IMR-90 (cell line): ENCODE measurements at regions not wholly inside any gene's neighbourhood (a gene's known extent, or its start where the extent isn't known, plus 50 kb on each side); places are given as distances from the start of the nearest gene placed in this dataset.

ENCODE experiments used
- ATAC-seq: fragments of 200-7000 bp; cut with Tn5 transposase; 2 replicates; pipeline ENCODE4 v1.9.1; 2020; ENCODE audit warnings: low read depth, mild to moderate bottlenecking, moderate library complexity
- BruUV-seq: library from RNA; stranded (reverse); fragments of 400-500 nt; replicated peaks from 2 replicates; lab custom pipeline; 2021; lab: Mats Ljungman, UMichigan
- CTCF ChIA-PET: fragments of 300-600 bp; formaldehyde crosslinking; extraction: SDS; loops from one replicate; lab custom pipeline; 2021; ENCODE audit warnings: antibody characterized with exemption; lab: Yijun Ruan, JAX
- POLR2A ChIA-PET: fragments of 300-600 bp; sonication (Branson Sonifier 250); formaldehyde crosslinking; loops from one replicate; lab custom pipeline; 2022; ENCODE audit warnings: antibody characterized with exemption; ENCODE audit not compliant: unreplicated experiment; lab: Charles Lee
- DNase-seq: peaks from one replicate; pipeline ENCODE4 v3.0.0; 2013
- H2AFZ ChIP-seq: replicated peaks from 2 replicates; pipeline ENCODE3; 2013; ENCODE audit warnings: low read length, mild to moderate bottlenecking; ENCODE audit not compliant: poor library complexity
- H2AK5ac ChIP-seq: 2 replicates; pipeline ENCODE4 v1.6.1; 2013; ENCODE audit warnings: low read depth, low read length, inconsistent platforms
- H2AK9ac ChIP-seq: replicated peaks from 2 replicates; pipeline ENCODE3; 2013; ENCODE audit warnings: mild to moderate bottlenecking, low read depth, low read length, moderate library complexity; ENCODE audit not compliant: poor library complexity
- H2BK120ac ChIP-seq: 2 replicates; pipeline ENCODE4 v1.6.1; 2013; ENCODE audit warnings: low read depth, low read length, inconsistent platforms
- H2BK15ac ChIP-seq: 3 replicates; pipeline ENCODE4 v1.6.1; 2013; ENCODE audit warnings: low read depth, low read length, inconsistent platforms
- H2BK20ac ChIP-seq: 2 replicates; pipeline ENCODE4 v1.6.1; 2013; ENCODE audit warnings: low read depth, mild to moderate bottlenecking, inconsistent platforms, low read length, moderate library complexity
- H2BK5ac ChIP-seq: 2 replicates; pipeline ENCODE4 v1.6.1; 2013; ENCODE audit warnings: mild to moderate bottlenecking, low read depth, low read length, inconsistent platforms; ENCODE audit not compliant: poor library complexity, severe bottlenecking
- H3K14ac ChIP-seq: replicated peaks from 2 replicates; pipeline ENCODE4 v1.6.1; 2013; ENCODE audit warnings: low read depth, low read length, inconsistent platforms
- H3K18ac ChIP-seq: 2 replicates; pipeline ENCODE4 v1.6.1; 2013; ENCODE audit warnings: low read depth, low read length, control low read depth
- H3K23ac ChIP-seq: 2 replicates; pipeline ENCODE4 v1.6.1; 2013; ENCODE audit warnings: low read depth, low read length, inconsistent platforms
- H3K27ac ChIP-seq: 2 replicates; pipeline ENCODE4 v1.5.1; 2013; ENCODE audit warnings: mild to moderate bottlenecking, control low read depth, low read length; ENCODE audit not compliant: insufficient read depth
- H3K27me3 ChIP-seq: 2 replicates; pipeline ENCODE4 v1.6.1; 2013; ENCODE audit warnings: low read length; ENCODE audit not compliant: control insufficient read depth, insufficient read depth
- H3K36me3 ChIP-seq: 2 replicates; pipeline ENCODE4 v1.6.1; 2013; ENCODE audit warnings: low read length, mixed read lengths; ENCODE audit not compliant: control insufficient read depth, insufficient read depth
- H3K4ac ChIP-seq: 2 replicates; pipeline ENCODE4 v1.6.1; 2013; ENCODE audit warnings: low read depth, low read length, inconsistent platforms
- H3K4me1 ChIP-seq: 2 replicates; pipeline ENCODE4 v1.6.1; 2013; ENCODE audit warnings: low read length, mixed read lengths; ENCODE audit not compliant: control insufficient read depth, insufficient read depth
- H3K4me2 ChIP-seq: 2 replicates; pipeline ENCODE4 v1.6.1; 2013; ENCODE audit warnings: low read depth, mild to moderate bottlenecking, control low read depth, low read length, moderate library complexity
- H3K4me3 ChIP-seq: 2 replicates; pipeline ENCODE4 v1.5.1; 2013; ENCODE audit warnings: low read depth, mild to moderate bottlenecking, control low read depth, low read length, moderate library complexity; ENCODE audit not compliant: insufficient read depth
- H3K56ac ChIP-seq: 2 replicates; pipeline ENCODE4 v1.6.1; 2013; ENCODE audit warnings: low read length, inconsistent platforms; ENCODE audit not compliant: insufficient read depth; ENCODE audit errors: extremely low read depth
- H3K79me1 ChIP-seq, 2 experiments: 2 replicates each; pipeline ENCODE4 v1.6.1; 2013; ENCODE audit warnings: low read length in 2 of 2, inconsistent platforms in 1 of 2, low read depth in 1 of 2
- H3K9ac ChIP-seq: 2 replicates; pipeline ENCODE4 v1.6.1; 2013; ENCODE audit warnings: low read depth, low read length, control low read depth
- H3K9me1 ChIP-seq: 2 replicates; pipeline ENCODE4 v1.6.1; 2013; ENCODE audit warnings: low read length, inconsistent platforms; ENCODE audit not compliant: insufficient read depth
- H3K9me3 ChIP-seq: 2 replicates; pipeline ENCODE4 v1.6.1; 2013; ENCODE audit warnings: low read length; ENCODE audit not compliant: control insufficient read depth, insufficient read depth
- H4K20me1 ChIP-seq: 2 replicates; pipeline ENCODE4 v1.6.1; 2013; ENCODE audit warnings: low read length, inconsistent platforms; ENCODE audit not compliant: insufficient read depth
- H4K5ac ChIP-seq: 2 replicates; pipeline ENCODE4 v1.6.1; 2013; ENCODE audit warnings: mild to moderate bottlenecking, low read depth, low read length, control low read depth
- H4K8ac ChIP-seq, 2 experiments: 2 replicates each; pipeline ENCODE4 v1.6.1; 2013; ENCODE audit warnings: low read depth in 2 of 2, low read length in 2 of 2, control low read depth in 1 of 2, inconsistent platforms in 1 of 2
- H4K91ac ChIP-seq: 2 replicates; pipeline ENCODE4 v1.6.1; 2013; ENCODE audit warnings: low read depth, low read length, inconsistent platforms; ENCODE audit not compliant: insufficient read depth
- BHLHE40 ChIP-seq: fragments of 150-350 bp; IDR thresholded peaks from 2 replicates; pipeline ENCODE4 v1.6.1; 2016; ENCODE audit warnings: mild to moderate bottlenecking, low read depth, low read length
- CEBPB ChIP-seq: IDR thresholded peaks from 2 replicates; pipeline ENCODE4 v1.6.1; 2012; ENCODE audit warnings: low read depth, low read length, improper control_type of control experiment
- CHD1 ChIP-seq: IDR thresholded peaks from 2 replicates; pipeline ENCODE4 v1.6.1; 2012; ENCODE audit warnings: low read depth, low read length, improper control_type of control experiment
- CTCF ChIP-seq: conservative IDR thresholded peaks from 2 replicates; pipeline ENCODE4 v1.5.1; 2012; ENCODE audit warnings: mild to moderate bottlenecking, low read depth, low read length, improper control_type of control experiment
- FOS ChIP-seq: fragments of 150-350 bp; IDR thresholded peaks from 2 replicates; pipeline ENCODE4 v1.6.1; 2016; ENCODE audit warnings: low read depth, low read length
- MAFK ChIP-seq: IDR thresholded peaks from 2 replicates; pipeline ENCODE4 v1.6.1; 2012; ENCODE audit warnings: low read depth, low read length, improper control_type of control experiment
- MAZ ChIP-seq: IDR thresholded peaks from 2 replicates; pipeline ENCODE4 v1.6.1; 2012; ENCODE audit warnings: low read depth, mild to moderate bottlenecking, low read length, improper control_type of control experiment, moderate library complexity, borderline replicate concordance
- MXI1 ChIP-seq: IDR thresholded peaks from 2 replicates; pipeline ENCODE4 v1.6.1; 2012; ENCODE audit warnings: low read depth, mild to moderate bottlenecking, low read length, moderate library complexity, borderline replicate concordance
- NFE2L2 ChIP-seq: fragments of 150-350 bp; IDR thresholded peaks from 2 replicates; pipeline ENCODE4 v1.6.1; 2016; ENCODE audit warnings: low read depth, mild to moderate bottlenecking, low read length
- POLR2A ChIP-seq: IDR thresholded peaks from 2 replicates; pipeline ENCODE4 v1.6.1; 2012; ENCODE audit warnings: mild to moderate bottlenecking, low read depth, low read length
- RCOR1 ChIP-seq: IDR thresholded peaks from 2 replicates; pipeline ENCODE4 v1.6.1; 2012; ENCODE audit warnings: mild to moderate bottlenecking, low read length, improper control_type of control experiment; ENCODE audit not compliant: insufficient replicate concordance
- SMC3 ChIP-seq: fragments of 150-350 bp; IDR thresholded peaks from 2 replicates; pipeline ENCODE4 v1.6.1; 2016; ENCODE audit warnings: low read depth, mild to moderate bottlenecking, antibody characterized with exemption, low read length, moderate library complexity
- USF2 ChIP-seq: fragments of 150-350 bp; IDR thresholded peaks from 2 replicates; pipeline ENCODE4 v1.6.1; 2017; ENCODE audit warnings: mild to moderate bottlenecking, antibody characterized with exemption, low read length, low read depth
- WGBS, 2 experiments: methylation state at CpG; one replicate each; pipeline versions ENCODE4 v1.1.5 to v1.1.7; 2013; ENCODE audit warnings: missing lambda C conversion rate in 2 of 2; ENCODE audit not compliant: insufficient read length in 1 of 2; ENCODE audit errors: extremely low coverage in 2 of 2; 5-methylcytosine and 5-hydroxymethylcytosine counted together
- dilution Hi-C: fragments of 300-500 bp; cut with HindIII; formaldehyde crosslinking; loops from one replicate; pipeline ENCODE4 v1.14.3; 2018; ENCODE audit warnings: low sequenced_read_pairs; ENCODE audit not compliant: unreplicated experiment
- in situ Hi-C: fragments of 300-500 bp; cut with MboI; formaldehyde crosslinking; loops from 3 replicates; pipeline ENCODE4 v1.14.3; 2019; ENCODE audit warnings: low sequenced_read_pairs, inconsistent platforms, mixed read lengths
- intact Hi-C: fragments of 100-400 bp; cut with micrococcal nuclease; formaldehyde crosslinking; loops from 2 replicates; pipeline ENCODE4 v1.10.0; 2022

- Histone ChIP-seq H3K9ac (no peak overlapping the region), H3K9me3 (peaks cover 24% of the 10 kb centered on the region), H3K23ac (no peak overlapping the region), H2BK15ac (no peak overlapping the region), H4K8ac (no peak overlapping the region), H4K91ac (no peak overlapping the region), H2AK5ac (no peak overlapping the region), H3K9me1 (no peaks in the 10 kb centered on the region), H3K18ac (no peak overlapping the region), H3K4me2 (no peak overlapping the region), H3K79me1 (no peaks in the 10 kb centered on the region), H2AFZ (no peak overlapping the region), H3K4ac (no peak overlapping the region), H3K27ac (no peak overlapping the region), H2BK5ac (no peak overlapping the region), H3K4me1 (no peaks in the 10 kb centered on the region), H4K20me1 (no peaks in the 10 kb centered on the region), H2AK9ac (no peak overlapping the region), H3K4me3 (no peak overlapping the region), H3K56ac (no peak overlapping the region), H3K36me3 (no peaks in the 10 kb centered on the region), H3K27me3 (no peaks in the 10 kb centered on the region), H2BK20ac (no peak overlapping the region), H2BK120ac (no peak overlapping the region), H4K5ac (no peak overlapping the region), H3K14ac (no peak overlapping the region)
- 60% methylated on average over 3 of the region's 4 CpGs; no CpG with 5 or more reads in 1 of the 2 experiments for WGBS, 2 experiments
- ATAC-seq (no peak), DNase-seq (no peak)
- dilution Hi-C loops = no loop called here
- ChIA-PET CTCF (no interaction called here), POLR2A (no interaction called here)
- TF ChIP-seq RCOR1 (no peak), CTCF (no peak), SMC3 (no peak), BHLHE40 (no peak), MAZ (no peak), MXI1 (no peak), USF2 (no peak), CEBPB (no peak), MAFK (no peak), CHD1 (no peak), POLR2A (no peak), FOS (no peak), NFE2L2 (no peak)
- intact Hi-C loops = no loop called here
- no TSS peak for BruUV-seq
- in situ Hi-C loops = no loop called here
These were observed 552.1 kb downstream of the DCDC2C start for GRCh38 chr2:4255491-4255890.
